ENCODE measurements at regions not wholly inside any gene's neighbourhood (a gene's known extent, or its start where the extent isn't known, plus 50 kb on each side); places are given as distances from the start of the nearest gene placed in this dataset.

DNA sequence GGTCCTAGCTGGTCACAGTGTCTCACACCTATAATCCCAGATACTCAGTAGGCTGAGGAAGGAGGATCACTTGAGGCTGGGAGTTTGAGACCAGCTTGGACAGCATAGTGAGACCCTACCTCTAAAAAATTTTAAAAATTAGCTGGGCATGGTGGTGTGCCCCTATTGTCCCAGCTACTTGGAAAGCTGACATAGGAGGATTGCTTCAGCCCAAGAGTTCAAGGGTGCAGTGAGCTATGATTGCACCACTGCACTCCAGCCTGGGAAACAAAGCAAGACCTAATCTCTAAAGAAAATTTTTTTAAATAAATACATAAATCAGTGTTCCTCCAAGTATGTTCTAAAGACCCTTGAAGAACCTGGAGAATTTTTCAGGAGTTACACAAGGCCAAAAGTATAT, 50.6 kb upstream of the GNAO1 start:
- H3K27ac ChIP-seq: no peak overlapping the region
- TF ChIP-seq EP300 (IDR thresholded peaks at IDR 0.05) (no peak), POLR2A (IDR thresholded peaks at IDR 0.05) (no peak), POLR2AphosphoS5 (IDR thresholded peaks at IDR 0.05) (no peak)
- TF ChIP-seq, protein P1, sequence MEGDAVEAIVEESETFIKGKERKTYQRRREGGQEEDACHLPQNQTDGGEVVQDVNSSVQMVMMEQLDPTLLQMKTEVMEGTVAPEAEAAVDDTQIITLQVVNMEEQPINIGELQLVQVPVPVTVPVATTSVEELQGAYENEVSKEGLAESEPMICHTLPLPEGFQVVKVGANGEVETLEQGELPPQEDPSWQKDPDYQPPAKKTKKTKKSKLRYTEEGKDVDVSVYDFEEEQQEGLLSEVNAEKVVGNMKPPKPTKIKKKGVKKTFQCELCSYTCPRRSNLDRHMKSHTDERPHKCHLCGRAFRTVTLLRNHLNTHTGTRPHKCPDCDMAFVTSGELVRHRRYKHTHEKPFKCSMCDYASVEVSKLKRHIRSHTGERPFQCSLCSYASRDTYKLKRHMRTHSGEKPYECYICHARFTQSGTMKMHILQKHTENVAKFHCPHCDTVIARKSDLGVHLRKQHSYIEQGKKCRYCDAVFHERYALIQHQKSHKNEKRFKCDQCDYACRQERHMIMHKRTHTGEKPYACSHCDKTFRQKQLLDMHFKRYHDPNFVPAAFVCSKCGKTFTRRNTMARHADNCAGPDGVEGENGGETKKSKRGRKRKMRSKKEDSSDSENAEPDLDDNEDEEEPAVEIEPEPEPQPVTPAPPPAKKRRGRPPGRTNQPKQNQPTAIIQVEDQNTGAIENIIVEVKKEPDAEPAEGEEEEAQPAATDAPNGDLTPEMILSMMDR (IDR thresholded peaks at IDR 0.05): no peak
- no peaks in the 10 kb centered on the region for H3K9me3 ChIP-seq
- no peak overlapping the region for H3K4me3 ChIP-seq
- H3K4me1 ChIP-seq: no peaks in the 10 kb centered on the region
- H3K36me3 ChIP-seq: no peaks in the 10 kb centered on the region
- H3K27me3 ChIP-seq: no peaks in the 10 kb centered on the region
- no peak for ATAC-seq (ENCODE audit: low FRiP score in 2 of 2)
- DNase-seq: no peak

DNA sequence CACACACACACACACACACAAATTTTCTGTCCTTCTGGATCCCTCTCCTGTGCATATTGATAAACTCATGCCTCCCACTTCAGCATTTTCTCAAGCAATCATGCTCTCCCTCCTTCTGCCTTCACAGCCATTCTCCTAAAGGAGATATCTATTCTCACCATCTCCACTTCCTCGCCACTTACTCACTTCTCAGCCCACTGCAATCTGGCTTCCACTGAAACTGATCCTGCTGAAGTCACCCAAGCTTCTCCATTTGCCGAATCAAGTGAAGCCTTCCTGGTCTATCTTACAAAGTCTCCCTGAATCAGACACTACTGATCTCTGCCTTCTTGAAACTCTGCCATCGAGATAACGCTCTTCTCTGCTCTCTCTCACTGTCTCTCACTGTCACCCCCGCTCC, 54.0 kb upstream of the GNAO1 start:
- TF ChIP-seq POLR2A (IDR thresholded peaks at IDR 0.05): no peak
- no peak for TF ChIP-seq POLR2AphosphoS5 (IDR thresholded peaks at IDR 0.05)
- no peak for TF ChIP-seq EP300 (IDR thresholded peaks at IDR 0.05)
- TF ChIP-seq, protein P1 (IDR thresholded peaks at IDR 0.05): no peak
- no peak for ATAC-seq (ENCODE audit: low FRiP score in 2 of 2)

DNA sequence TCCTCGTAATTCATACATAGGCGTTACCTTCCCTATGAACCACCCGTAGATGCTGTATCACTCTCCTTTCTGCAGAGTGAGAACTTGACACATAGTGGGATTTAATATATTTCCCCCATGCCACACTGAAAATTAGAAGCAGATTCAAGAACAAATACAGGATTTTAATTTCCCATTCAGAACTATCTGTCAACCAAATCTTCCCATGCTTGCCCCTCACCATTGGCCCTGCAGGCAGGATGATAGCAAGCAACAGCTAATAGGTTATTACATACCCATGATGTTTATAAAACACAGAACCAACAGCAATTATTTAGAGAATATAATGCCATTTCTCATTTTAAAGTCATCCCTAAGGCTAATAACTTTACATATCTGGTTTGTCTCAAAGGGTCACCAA, 55.0 kb upstream of the GNAO1 start:
- Histone ChIP-seq H3K4me3 (no peak overlapping the region), H3K4me1 (no peaks in the 10 kb centered on the region), H3K36me3 (no peaks in the 10 kb centered on the region), H3K9me3 (no peaks in the 10 kb centered on the region), H3K27me3 (no peaks in the 10 kb centered on the region), H3K27ac (no peak overlapping the region)
- ATAC-seq (ENCODE audit: low FRiP score in 2 of 2): no peak
- no peak for TF ChIP-seq EP300 (IDR thresholded peaks at IDR 0.05)
- TF ChIP-seq POLR2AphosphoS5 (IDR thresholded peaks at IDR 0.05): no peak
- TF ChIP-seq, protein P1 (IDR thresholded peaks at IDR 0.05): no peak
- no peak for DNase-seq
- WGBS, 2 donors: 81 to 98% methylated on average over 3 of the region's 3 CpGs

More for the DNA sequence above, 54.0 kb upstream of the GNAO1 start:
- H3K4me1 ChIP-seq: no peaks in the 10 kb centered on the region
- H3K36me3 ChIP-seq: no peaks in the 10 kb centered on the region
- H3K27ac ChIP-seq: no peak overlapping the region
- no peak for DNase-seq
- H3K27me3 ChIP-seq: no peaks in the 10 kb centered on the region
- H3K9me3 ChIP-seq: no peaks in the 10 kb centered on the region
- WGBS, 2 donors: 67 to 78% methylated on average over 5 of the region's 5 CpGs
- H3K4me3 ChIP-seq: no peak overlapping the region

DNA sequence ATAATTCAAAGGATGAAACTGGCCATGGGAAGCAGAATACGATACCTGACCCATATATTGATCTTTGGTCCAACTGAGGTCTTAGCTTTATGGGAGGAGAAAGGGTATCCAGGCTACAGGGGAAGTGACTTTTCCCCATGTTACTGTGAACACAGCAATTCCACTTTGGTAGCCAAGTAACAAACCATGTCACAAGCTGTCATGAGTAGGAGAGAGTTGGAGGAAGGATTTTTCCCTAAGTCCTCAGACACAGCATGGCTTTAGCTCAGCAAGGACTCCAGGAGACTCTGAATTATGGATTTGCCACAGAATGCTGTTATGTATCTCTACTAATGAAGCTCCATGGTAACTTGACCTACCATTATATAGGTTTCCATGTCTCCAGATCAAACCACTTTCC, 56.5 kb upstream of the GNAO1 start:
- DNase-seq (no peak), ATAC-seq (ENCODE audit: low FRiP score in 2 of 2) (no peak)
- H3K36me3 ChIP-seq: no peaks in the 10 kb centered on the region
- H3K4me1 ChIP-seq: no peaks in the 10 kb centered on the region
- no peaks in the 10 kb centered on the region for H3K27me3 ChIP-seq
- H3K27ac ChIP-seq: no peak overlapping the region
- TF ChIP-seq EP300 (IDR thresholded peaks at IDR 0.05) (no peak), POLR2AphosphoS5 (IDR thresholded peaks at IDR 0.05) (no peak), POLR2A (IDR thresholded peaks at IDR 0.05) (no peak)
- TF ChIP-seq, protein P1 (IDR thresholded peaks at IDR 0.05): no peak
- no peaks in the 10 kb centered on the region for H3K9me3 ChIP-seq
- 47 to 75% methylated on average over 1 of the region's 1 CpG for WGBS, 2 donors
- H3K4me3 ChIP-seq: no peak overlapping the region

DNA sequence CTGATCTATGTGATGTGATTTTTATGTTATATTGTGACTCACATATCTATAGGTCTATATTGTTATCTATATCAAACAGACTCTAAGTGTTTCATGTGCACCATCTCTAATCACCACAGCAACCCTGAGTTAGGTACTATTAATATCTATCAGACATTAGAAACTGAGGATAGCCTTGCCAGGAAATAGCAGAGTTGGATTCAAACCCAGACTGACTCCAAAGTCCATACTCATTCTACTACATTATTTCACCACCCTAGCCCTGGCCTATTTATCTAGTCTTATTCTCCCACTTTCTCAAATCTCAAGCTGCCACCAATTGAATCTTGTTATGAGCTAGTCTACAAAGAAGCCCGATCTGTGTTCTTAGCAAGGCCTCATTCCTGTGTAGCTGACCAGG, 65.4 kb upstream of the GNAO1 start:
- WGBS, 2 donors: 78 to 90% methylated on average over 1 of the region's 1 CpG
- Histone ChIP-seq H3K9me3 (no peaks in the 10 kb centered on the region), H3K27ac (no peak overlapping the region), H3K4me1 (no peaks in the 10 kb centered on the region), H3K27me3 (no peaks in the 10 kb centered on the region), H3K36me3 (no peaks in the 10 kb centered on the region), H3K4me3 (no peak overlapping the region)
- TF ChIP-seq POLR2A (IDR thresholded peaks at IDR 0.05) (no peak), POLR2AphosphoS5 (IDR thresholded peaks at IDR 0.05) (no peak), EP300 (IDR thresholded peaks at IDR 0.05) (no peak)
- TF ChIP-seq, protein P1 (IDR thresholded peaks at IDR 0.05): no peak
- no peak for ATAC-seq (ENCODE audit: low FRiP score in 2 of 2)
- no peak for DNase-seq
